Erythroblast (primary cell): ENCODE measurements at regions not wholly inside any gene's neighbourhood (a gene's known extent, or its start where the extent isn't known, plus 50 kb on each side); places are given as distances from the start of the nearest gene placed in this dataset.

Experiments used
- GATA1 ChIP-seq: IDR thresholded peaks from 2 replicates; pipeline ENCODE4 v1.6.1; 2011; ENCODE audit warnings: low read depth, mild to moderate bottlenecking, control low read depth, low read length, moderate library complexity
- POLR2A ChIP-seq: IDR thresholded peaks from 2 replicates; pipeline ENCODE4 v1.6.1; 2011; ENCODE audit warnings: mild to moderate bottlenecking, low read length

DNA sequence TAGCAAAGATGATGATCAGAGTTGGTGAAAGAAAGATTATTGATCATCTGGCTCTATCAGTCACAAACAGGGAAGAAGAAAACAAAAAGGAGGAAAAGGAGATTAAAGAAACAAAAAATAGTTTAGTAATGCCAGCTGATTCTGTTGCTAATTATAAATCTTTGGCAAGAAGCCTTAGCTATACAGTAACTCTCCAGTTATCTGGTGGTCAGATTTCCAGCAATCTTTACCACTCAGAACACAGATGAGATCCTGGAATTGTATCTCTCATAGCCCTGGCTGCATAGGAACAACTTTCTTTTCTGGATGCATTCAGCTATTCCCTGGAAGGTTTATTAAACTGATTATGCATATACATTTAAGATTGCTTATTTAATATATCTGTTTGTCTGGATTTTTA is 256.8 kb upstream of the ZEB2 start:
- no peak for TF ChIP-seq POLR2A
- TF ChIP-seq GATA1: no peak
